Peyer's patch (tissue), 4 donors: ENCODE measurements at regions not wholly inside any gene's neighbourhood (a gene's known extent, or its start where the extent isn't known, plus 50 kb on each side); places are given as distances from the start of the nearest gene placed in this dataset.

Source experiments
- DNase-seq, 3 donors: peaks; one replicate each; pipeline ENCODE4 v3.0.0-alpha.2; 2017 to 2019
- H3K27ac ChIP-seq, 4 donors: fragments of 200-600 bp; sonication (generic); one replicate each; pipeline ENCODE4 v1.5.1; 2016 to 2019
- H3K27me3 ChIP-seq, 2 donors: fragments of 200-600 bp; sonication (generic); one replicate each; pipeline ENCODE4 v1.5.1; 2019
- H3K36me3 ChIP-seq, 3 donors: fragments of 200-600 bp; sonication (generic); one replicate each; pipeline ENCODE4 v1.5.1; 2016 to 2019
- H3K4me1 ChIP-seq, 4 donors: fragments of 200-600 bp; sonication (generic); one replicate each; pipeline ENCODE4 v1.5.1; 2016 to 2019
- H3K4me3 ChIP-seq, 4 donors: fragments of 200-600 bp; sonication (generic); 1 replicate in 3 of 4; 2 replicates in 1 of 4; pipeline ENCODE4 v1.5.1; 2016 to 2019; ENCODE audit warnings: mild to moderate bottlenecking in 1 of 4
- H3K9me3 ChIP-seq, 4 donors: fragments of 200-600 bp; sonication (generic); one replicate each; pipeline ENCODE4 v1.5.1; 2016 to 2019; ENCODE audit warnings: mild to moderate bottlenecking in 1 of 4
- POLR2A ChIP-seq, 2 donors: fragments of 450-650 bp; IDR thresholded peaks; one replicate each; pipeline ENCODE4 v1.5.1; 2017; ENCODE audit warnings: antibody characterized with exemption in 2 of 2, mild to moderate bottlenecking in 2 of 2, moderate library complexity in 2 of 2
- TF ChIP-seq, protein P1 (sequence below), 6 experiments: fragments of 450-650 bp in 4 of 6; fragments of 200-600 bp in 2 of 6; sonication (generic) in 1 of 6; IDR thresholded peaks; one replicate each; pipeline ENCODE4 v1.5.1; 2017 to 2019; ENCODE audit warnings: antibody characterized with exemption in 6 of 6, mild to moderate bottlenecking in 3 of 6, moderate library complexity in 1 of 6

DNA sequence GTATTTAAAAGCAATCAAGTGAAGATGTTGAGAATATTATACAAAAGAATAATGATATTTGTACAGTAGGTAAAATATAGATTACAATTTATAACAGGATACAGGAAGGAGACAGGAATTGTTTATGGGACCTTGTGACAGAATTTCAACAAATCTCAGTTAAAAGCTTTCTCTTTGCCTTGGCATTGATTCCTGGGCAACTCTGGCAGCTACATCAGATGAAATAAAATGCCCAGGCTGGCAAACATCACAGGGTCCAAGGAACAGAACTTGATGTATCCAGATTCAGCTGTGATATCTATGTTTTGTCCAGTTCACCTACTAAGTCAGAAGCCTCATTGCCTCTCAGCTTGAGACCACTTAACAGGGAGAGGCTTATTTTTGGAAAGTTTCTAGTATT lies 473.1 kb downstream of the MCTP2 start:
- Histone ChIP-seq H3K36me3 (no peaks in the 10 kb centered on the region), H3K27ac (no peak overlapping the region), H3K9me3 (no peaks in the 10 kb centered on the region), H3K4me1 (no peaks in the 10 kb centered on the region), H3K27me3 (no peaks in the 10 kb centered on the region), H3K4me3 (no peak overlapping the region)
- no peak for DNase-seq
- TF ChIP-seq, protein P1, sequence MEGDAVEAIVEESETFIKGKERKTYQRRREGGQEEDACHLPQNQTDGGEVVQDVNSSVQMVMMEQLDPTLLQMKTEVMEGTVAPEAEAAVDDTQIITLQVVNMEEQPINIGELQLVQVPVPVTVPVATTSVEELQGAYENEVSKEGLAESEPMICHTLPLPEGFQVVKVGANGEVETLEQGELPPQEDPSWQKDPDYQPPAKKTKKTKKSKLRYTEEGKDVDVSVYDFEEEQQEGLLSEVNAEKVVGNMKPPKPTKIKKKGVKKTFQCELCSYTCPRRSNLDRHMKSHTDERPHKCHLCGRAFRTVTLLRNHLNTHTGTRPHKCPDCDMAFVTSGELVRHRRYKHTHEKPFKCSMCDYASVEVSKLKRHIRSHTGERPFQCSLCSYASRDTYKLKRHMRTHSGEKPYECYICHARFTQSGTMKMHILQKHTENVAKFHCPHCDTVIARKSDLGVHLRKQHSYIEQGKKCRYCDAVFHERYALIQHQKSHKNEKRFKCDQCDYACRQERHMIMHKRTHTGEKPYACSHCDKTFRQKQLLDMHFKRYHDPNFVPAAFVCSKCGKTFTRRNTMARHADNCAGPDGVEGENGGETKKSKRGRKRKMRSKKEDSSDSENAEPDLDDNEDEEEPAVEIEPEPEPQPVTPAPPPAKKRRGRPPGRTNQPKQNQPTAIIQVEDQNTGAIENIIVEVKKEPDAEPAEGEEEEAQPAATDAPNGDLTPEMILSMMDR (IDR thresholded peaks at IDR 0.05): no peak
- TF ChIP-seq POLR2A (IDR thresholded peaks at IDR 0.05): no peak

DNA sequence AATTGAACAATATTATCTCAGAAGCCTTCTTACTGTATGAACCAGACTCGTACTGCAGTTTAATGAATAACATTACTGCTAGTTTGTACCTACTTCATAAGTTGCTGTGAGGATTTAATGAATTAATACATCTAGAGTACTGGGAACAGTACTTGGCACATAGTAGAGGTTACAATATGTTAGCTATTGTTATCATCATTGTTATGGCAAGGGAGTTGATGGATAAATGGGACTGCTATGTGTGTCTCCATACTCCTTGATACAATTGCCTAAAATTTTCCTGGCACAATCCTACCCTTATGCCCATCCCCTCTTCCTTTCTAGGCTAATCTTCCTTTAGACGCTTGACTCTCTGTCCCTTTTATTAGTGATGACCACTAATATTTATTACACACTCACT lies 473.6 kb downstream of the MCTP2 start:
- H3K4me3 ChIP-seq: no peak overlapping the region

DNA sequence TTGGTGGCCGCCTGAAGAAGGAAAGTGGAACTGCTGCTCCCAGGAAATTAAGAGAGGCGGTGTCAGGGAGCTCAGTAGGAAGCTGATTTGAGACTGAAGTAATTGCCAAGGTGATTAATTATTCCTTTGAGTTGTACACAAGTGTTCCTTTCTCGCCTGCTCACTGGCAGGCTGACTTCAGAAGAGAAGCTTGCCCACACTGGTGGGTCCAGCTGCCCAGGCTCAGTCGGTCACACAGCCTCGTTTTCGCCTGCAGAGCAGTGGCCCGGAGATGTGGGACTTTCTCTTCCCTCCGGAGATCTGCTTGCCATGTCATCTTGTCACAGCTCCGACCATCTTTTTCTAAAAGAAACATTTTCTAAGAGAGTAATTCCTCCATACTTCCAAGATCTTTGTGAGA lies 478.0 kb downstream of the MCTP2 start:
- H3K4me3 ChIP-seq: no peak overlapping the region
- no peak for TF ChIP-seq POLR2A (IDR thresholded peaks at IDR 0.05)
- TF ChIP-seq, protein P1 (IDR thresholded peaks at IDR 0.05): no peak
- H3K27ac ChIP-seq: no peak overlapping the region
- no peaks in the 10 kb centered on the region for H3K9me3 ChIP-seq
- no peaks in the 10 kb centered on the region for H3K36me3 ChIP-seq
- no peaks in the 10 kb centered on the region for H3K4me1 ChIP-seq
- no peaks in the 10 kb centered on the region for H3K27me3 ChIP-seq
- DNase-seq: no peak

More for the DNA sequence above, 473.6 kb downstream of the MCTP2 start:
- Histone ChIP-seq H3K27me3 (no peaks in the 10 kb centered on the region), H3K27ac (no peak overlapping the region), H3K36me3 (no peaks in the 10 kb centered on the region), H3K4me1 (no peaks in the 10 kb centered on the region), H3K9me3 (no peaks in the 10 kb centered on the region)
- no peak for DNase-seq
- TF ChIP-seq, protein P1 (IDR thresholded peaks at IDR 0.05): no peak
- TF ChIP-seq POLR2A (IDR thresholded peaks at IDR 0.05): no peak

DNA sequence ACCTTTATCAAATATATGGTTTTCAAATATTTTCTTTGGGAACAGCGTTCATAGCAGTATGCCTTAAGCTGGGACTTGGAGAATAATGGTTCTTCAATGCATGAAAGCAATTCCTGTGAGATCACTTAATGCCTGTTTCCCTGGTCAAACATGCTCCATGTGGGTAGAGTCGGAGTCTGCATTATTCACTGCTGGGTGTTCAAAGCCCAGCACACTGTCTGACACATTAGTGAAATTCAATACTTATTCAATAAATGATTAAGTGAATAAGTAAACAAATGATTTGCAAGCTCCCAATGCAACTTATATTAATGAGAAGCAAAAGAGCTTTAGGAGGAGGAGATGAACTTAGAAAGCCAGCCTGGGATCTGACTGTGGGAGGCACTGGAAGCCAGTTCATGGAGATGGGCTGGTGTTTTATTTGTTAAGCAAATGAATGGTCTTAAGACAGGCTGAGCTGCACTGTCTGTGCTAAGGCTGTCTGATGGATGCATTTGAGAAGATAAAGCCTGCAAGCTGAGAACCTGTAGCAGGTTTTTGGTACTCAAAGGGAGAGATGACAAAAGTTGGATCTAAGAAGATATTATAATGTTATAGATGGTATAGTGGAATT lies 490.8 kb downstream of the MCTP2 start:
- Histone ChIP-seq H3K36me3 (no peaks in the 10 kb centered on the region), H3K4me3 (no peak overlapping the region), H3K4me1 (no peaks in the 10 kb centered on the region), H3K9me3 (no peaks in the 10 kb centered on the region), H3K27ac (no peak overlapping the region), H3K27me3 (no peaks in the 10 kb centered on the region)
- TF ChIP-seq, protein P1 (IDR thresholded peaks at IDR 0.05): no peak
- no peak for TF ChIP-seq POLR2A (IDR thresholded peaks at IDR 0.05)
- no peak for DNase-seq

DNA sequence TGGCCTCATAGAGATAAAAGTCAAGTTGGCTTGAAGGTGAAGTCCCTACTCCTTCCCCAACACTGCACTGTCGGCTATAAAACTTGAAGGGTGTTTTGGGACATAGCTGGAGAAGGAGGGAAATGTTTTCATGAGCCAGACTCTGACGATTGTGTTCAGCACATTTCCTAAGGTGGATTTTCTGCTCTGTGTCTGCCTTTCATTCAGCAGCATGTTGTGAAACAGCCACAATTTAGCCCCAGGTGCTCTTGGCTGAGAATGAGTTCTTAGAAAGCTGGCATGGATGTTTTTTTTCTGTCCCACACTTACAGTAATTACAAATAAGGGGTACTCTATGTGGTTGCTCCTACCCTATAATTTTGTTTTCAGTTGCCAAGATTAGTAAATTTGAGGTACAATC lies 492.4 kb downstream of the MCTP2 start:
- no peak for DNase-seq
- TF ChIP-seq POLR2A (IDR thresholded peaks at IDR 0.05): no peak
- TF ChIP-seq, protein P1 (IDR thresholded peaks at IDR 0.05): no peak
- no peaks in the 10 kb centered on the region for H3K4me1 ChIP-seq
- H3K9me3 ChIP-seq: no peaks in the 10 kb centered on the region
- no peak overlapping the region for H3K4me3 ChIP-seq
- no peak overlapping the region for H3K27ac ChIP-seq
- no peaks in the 10 kb centered on the region for H3K27me3 ChIP-seq
- no peaks in the 10 kb centered on the region for H3K36me3 ChIP-seq

DNA sequence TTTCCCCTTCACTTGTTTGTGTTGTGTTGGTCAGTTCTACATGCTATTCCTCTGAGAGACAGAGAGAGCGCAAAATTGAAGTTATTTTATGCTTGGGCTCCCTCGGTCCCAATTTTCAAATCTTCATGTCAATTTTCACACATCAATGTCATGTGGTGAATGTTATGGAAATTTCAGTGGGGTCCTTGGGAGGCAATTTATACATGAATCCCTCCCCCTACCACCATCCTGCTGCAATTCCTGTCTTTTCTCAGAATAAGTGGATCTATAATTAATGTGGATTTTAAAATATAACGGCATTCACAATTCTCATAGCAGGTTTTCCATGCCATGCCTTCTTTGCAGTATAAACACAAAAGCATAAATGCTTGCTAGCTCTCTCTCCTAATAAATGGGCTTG lies 499.9 kb downstream of the MCTP2 start:
- Histone ChIP-seq H3K9me3 (no peaks in the 10 kb centered on the region), H3K27me3 (no peaks in the 10 kb centered on the region), H3K4me3 (no peak overlapping the region), H3K27ac (no peak overlapping the region), H3K36me3 (no peaks in the 10 kb centered on the region), H3K4me1 (no peaks in the 10 kb centered on the region)
- no peak for DNase-seq
- TF ChIP-seq, protein P1 (IDR thresholded peaks at IDR 0.05): no peak
- TF ChIP-seq POLR2A (IDR thresholded peaks at IDR 0.05): no peak
